ENCODE measurements at regions not wholly inside any gene's neighbourhood (a gene's known extent, or its start where the extent isn't known, plus 50 kb on each side); places are given as distances from the start of the nearest gene placed in this dataset.

GRCh38 chr13:29999492-30000369, 149.3 kb upstream of the UBL3 start:
- no peak for DNase-seq

DNA sequence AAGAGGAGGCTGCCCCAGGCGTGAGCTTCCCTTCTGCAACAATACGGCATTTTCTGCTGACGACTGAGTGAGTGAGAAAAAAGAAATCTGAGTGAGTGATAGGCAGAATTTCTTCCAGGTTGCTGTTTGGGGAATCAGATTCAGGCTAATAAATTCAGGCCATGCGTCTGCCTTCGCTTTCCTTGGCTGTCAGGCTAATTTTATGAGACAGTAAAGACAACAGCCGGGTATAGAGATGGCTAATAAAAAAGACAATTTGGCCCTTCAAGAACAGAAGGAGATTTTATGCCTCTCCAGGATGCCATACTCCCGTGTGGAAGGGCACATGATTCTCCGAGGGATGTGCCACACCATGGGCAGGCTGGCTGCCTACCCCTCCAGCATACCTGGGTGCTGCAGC, 145.9 kb upstream of the UBL3 start:
- DNase-seq, result no peak

DNA sequence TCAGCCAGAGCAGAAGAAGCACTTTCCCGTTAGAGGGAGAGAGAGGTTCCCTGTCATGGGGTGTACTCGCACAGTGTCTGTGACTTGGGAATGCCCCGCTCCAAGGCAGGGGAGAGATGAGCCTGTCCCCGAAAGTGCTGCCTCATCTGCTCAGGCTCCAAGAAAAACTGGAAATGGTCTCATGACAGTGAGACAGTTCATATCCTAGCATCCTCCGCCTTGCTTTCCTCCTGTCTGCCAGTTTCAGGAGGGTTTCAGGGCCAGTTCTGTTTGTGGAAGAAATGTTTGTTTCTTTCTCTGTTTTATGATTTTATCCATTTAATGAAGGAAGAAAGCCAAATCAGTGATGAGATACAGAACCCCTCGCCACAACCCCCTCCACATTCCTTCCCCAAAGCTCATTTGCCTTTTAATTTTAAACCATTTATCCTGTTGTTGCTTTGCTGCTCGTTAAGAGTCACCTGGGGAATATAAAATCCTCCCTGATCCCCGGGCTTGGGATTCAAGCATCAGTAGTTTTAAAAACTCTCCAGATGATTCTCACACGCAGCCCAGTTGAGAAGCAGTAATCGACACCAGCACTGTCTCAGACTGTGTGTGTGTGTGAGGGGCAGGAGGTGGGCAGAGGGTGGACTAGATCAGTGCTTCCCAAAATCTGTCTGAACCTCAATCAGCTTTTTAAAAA, 144.6 kb upstream of the UBL3 start:
- DNase-seq, result peak; percentile 10

DNA sequence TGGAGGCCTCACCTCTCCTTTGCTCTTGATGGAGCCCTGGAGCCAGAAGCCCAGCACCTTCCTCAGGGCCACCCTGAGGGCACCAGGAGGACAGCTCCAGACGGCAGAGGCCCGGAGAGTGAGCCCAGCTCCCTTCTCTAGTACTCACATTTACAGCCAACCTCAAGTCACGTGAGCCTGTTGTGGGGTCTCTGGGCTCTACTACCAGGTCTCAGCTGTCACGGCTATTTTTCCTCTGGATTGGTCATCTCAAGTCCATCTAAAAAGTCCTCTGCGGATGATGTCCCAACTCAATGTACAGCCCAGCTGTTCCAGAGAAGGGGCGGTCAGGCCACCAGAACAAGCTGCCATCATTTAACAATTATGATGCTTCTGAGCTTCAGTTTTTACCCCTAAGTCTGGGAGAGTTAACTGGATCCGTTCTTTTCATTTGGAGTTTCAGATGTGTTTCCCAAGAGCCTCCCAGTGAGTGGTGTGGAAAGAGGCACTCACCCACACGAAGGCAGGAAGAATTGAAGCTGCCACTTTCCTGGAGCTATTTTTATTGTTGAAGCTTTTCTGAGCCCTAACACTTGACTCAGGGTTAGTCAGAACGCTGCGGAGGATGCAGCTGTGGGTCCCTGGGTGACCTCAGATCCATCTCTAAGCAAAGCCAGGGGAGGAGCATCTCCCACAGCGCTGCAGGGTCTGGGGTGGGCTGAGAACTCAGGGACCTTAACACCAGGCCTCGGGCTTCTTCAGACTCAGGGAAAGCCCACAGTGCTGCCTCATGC, 143.5 kb upstream of the UBL3 start:
- DNase-seq, result no peak

DNA sequence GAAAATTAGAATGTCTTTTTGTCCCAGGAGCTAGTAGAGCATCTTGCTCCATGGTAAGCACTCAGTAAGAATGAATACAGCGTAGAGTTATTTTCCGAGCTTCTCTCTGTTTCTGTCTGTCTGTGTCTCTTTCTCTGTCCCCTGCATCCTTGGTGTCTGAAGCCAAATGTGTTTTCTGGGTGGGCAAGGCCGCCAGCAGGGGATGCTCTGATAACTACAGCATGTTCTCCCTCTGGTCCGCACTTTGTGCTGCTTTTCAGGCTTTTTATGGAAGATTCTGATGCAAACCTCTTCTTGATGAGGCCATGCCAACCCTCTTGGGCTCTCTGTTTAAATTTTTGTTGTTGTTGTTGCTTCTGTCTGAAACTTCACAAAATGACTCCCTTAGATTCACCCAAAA, 142.8 kb upstream of the UBL3 start:
- DNase-seq, result no peak

DNA sequence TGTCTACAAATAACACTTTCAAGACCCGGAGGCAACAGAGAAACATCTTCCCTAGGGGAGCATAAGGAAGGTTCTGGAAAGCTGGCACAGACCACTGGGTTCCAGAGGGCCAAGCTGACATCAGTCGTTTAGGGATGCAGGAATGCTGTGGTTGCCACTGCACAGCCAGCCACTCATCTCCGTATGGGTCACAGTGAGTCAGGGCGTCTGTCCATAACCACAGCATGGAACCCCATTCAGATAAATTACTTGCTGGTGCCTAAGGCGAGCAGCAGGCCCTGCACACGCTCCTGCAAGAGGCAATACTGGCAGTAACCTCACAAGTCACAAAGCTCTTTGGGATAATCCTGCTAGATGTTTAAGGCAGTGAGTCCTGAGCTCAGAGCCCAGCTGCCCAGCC, 140.9 kb upstream of the UBL3 start:
- DNase-seq, result no peak

DNA sequence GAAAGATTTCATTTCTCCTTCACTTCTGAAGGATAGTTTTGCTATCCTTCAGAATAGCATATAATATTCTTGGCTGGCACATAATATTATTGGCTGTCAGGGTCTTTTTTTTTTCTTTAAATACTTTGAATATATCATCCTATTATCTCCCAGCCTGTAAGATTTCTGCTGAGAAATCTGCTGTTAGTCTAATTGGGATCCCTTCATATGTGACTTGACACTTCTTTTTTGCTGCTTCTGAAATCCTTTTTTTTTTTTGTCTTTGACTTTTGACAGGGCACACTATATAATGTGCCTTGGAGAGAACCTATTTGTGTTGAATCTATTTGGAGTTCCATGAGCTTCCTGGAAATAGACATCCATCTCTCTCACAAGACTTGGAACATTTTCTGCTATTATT, 136.9 kb upstream of the UBL3 start:
- no peak for DNase-seq

DNA sequence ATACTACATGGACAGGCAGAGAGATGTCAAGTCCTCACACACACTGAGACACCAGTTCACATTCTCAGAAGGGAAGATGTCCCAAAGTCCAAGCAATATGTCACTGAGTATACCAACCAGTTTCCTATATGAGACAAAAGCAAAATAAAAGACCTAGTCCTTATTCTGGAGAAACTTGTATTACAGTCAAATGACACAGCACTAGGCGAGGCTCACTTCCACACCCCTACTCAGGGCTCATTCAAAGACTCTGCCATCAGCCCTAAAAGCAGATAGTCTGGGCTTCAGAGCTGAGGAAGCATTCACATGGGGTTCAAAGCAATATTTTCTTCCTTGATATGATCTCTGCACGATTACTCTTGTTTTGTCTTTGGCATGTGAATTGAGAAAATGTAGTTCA, 129.9 kb upstream of the UBL3 start:
- DNase-seq, result no peak

- no peak for DNase-seq
These were observed 127.8 kb upstream of the UBL3 start for GRCh38 chr13:29978211-29978610.

DNA sequence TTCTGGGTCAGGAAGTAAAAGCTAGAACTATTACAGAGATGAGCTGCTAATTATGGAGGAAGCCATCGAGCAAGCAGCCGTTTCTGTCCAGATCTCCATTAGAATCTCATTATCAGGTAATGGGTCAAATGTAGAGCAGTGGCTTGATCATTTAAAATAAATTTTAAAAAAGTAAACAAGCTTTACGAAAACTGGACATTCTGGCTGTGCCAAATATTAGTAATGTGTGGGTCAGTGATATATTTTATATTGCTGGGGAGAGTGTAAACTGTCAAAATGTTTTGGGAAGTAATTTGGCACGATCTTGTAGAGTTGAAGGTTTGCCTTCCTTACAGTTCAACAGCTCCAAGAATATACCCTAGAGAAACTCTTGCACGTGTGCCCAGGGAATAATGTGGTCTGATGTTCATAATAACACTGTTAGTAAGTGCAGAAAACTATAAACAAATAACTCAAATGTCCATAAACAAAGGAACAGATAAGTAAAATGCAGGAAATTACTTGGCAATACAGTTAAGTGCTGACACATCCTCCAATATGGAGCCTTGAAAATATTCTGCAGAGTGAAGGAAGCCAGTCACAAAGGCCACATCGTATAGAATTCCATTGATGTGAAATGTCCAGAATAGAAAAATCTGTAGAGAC, 127.2 kb upstream of the UBL3 start:
- DNase-seq, result no peak

GRCh38 chr13:29976535-29976934, 126.1 kb upstream of the UBL3 start:
- no peak for DNase-seq

- DNase-seq, result no peak
These were observed 124.9 kb upstream of the UBL3 start for GRCh38 chr13:29975283-29975682.

- DNase-seq, result no peak
These were observed 118.9 kb upstream of the UBL3 start for GRCh38 chr13:29969286-29969685.

DNA sequence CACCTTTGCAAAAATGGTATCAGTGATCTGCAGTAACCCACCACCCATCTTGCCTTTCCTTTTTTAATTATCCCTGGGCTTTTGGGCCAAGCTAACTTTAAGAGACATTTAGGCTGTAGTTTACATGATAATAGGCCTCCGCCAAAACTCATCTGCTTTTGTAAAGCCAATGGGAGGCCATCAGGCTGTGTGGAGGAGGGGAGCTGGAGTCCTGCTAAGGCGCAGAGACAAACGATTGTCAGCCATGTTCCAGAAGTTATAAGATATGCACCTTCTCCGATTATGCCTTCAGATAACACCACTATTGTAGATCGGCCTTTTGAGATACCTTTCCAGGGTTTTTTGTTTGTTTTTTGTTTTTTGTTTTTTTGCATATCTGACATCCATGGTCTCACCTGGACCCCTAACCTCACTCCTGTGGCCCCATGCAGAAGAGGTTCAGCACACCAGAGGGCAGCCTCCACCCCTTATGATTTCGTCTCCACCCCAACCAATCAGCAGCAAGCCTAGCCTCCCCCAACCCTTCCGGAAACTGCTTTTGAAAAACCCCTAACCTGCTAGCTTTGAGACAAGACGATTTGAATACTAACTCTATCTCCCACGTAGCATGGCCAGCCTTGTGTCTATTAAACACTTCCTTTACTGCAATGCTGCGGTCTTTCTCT, 113.9 kb upstream of the UBL3 start:
- DNase-seq, result no peak

DNA sequence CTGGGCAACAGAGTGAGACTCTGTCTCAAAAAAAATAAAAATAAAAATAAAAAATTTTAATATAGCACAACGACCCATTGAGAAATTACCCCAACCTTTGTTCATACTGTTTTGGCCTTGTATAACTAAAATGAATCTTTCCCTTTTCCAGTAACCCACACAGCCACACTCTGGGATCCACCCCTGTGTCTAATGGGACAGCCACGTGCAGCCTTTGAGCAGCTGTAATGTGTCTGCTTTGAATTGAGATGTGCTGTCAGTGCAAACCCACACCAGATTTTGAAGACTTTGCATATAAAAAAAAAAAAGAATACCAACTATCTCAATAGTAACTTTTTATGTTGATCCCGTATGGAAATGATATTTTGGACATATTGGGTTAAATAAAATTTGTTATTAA, 112.7 kb upstream of the UBL3 start:
- no peak for DNase-seq

DNA sequence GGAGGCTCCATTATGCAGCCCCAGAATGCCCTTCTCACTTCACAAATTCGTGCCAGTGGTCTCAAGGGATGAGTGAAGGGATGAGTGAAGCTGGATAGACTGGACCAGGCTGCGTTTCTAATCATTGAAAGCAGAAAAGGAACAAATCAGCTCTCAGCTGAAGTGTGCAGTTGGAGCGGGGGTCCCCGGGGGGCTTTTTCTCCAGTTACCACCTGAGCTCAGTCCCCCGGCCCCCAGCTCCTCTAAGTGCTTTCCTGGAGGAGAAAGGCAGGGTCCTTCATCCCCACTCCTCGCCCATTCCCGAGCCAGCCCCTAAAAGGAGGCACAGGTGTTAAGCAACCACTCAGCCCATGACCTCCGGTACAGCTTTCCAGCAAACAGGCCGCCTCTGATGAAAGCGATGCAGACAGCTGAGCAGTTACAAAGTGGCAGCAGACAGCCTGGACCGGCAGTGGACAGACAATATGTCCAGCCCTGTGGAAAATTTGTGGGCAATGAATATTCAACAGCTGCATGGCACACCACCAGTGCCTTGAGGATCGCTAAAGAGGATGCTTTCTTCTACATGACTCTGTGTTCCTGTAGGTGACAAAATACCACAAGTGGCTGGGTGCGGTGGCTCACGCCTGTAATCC, 110.7 kb upstream of the UBL3 start:
- DNase-seq, result no peak

- no peak for DNase-seq
These were observed 109.2 kb upstream of the UBL3 start for GRCh38 chr13:29959603-29960002.

GRCh38 chr13:29959086-29959485, 108.7 kb upstream of the UBL3 start:
- no peak for DNase-seq

GRCh38 chr13:29958476-29958875, 108.1 kb upstream of the UBL3 start:
- no peak for DNase-seq

DNA sequence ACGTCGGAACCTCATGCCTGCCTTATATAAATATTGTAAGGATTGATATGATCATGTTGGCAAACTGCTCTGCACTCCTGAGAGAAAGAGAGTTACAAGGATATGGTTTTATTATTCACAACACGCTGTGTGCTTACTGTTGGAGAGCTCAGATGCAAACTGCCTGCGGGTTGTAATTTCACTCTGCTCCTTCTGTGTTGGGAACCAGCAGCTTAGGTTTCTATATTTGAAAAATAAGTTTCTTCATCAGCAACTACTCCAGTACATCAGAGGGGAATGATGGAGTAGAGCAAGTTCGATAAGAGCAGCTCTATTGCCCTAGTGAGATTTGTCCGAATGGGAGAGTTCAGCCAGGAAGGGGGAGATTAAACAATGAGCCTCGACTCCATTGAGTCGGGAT, 106.9 kb upstream of the UBL3 start:
- peak; percentile 15 for DNase-seq

DNA sequence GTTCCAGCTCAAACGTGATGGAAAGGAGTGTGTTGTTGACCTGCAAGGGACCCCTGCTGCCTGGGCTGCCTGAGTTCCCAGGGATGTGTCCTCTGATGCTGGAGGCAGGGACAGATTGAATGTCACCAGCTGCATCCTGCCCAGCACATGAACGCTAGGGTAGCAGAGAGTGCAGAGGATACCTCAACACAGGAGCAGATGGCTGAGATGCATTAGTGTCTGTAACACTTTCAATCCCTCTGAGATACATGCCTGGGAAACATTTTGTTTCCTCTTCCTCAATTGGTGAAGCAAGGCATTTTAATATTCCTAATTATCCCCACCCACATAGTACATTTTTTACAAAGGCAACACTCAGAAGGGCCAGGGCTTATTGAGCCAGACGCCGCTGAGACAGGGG, 106.4 kb upstream of the UBL3 start:
- DNase-seq, result no peak
